ENCODE measurements at regions not wholly inside any gene's neighbourhood (a gene's known extent, or its start where the extent isn't known, plus 50 kb on each side); places are given as distances from the start of the nearest gene placed in this dataset.

DNA sequence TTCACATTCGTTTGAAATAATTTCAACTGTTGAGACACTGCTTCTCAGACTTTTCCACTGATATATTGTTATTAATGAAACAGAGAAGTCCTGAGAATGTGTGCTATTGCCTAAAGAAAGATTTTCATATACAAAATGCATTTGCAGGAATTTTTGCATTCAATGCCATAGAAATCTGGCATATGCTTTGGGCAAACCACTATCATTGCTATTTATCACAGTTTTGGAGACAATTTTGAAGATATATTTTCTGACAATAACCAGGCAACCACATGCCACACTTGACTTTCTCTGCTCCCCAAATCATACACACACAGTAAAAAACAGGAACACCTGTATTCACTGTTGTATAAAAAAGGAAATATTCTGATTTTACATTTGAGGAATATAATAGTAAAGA, 1303.7 kb upstream of the IGFBP7 start:
- Histone ChIP-seq H3K4me3 (ENCODE audit: low read length) (no peak overlapping the region), H3K27ac (ENCODE audit: low read length) (no peak overlapping the region), H3K9me2 (ENCODE audit: insufficient read depth, low read length) (no peaks in the 10 kb centered on the region), H3K79me2 (replicated peaks; ENCODE audit: insufficient read depth, low read length) (no peaks in the 10 kb centered on the region), H2AFZ (ENCODE audit: low read depth, low read length) (no peak overlapping the region), H3K4me2 (ENCODE audit: low read length) (no peak overlapping the region), H3K27me3 (ENCODE audit: insufficient read depth, low read depth, low read length) (no peaks in the 10 kb centered on the region), H3K9me3 (ENCODE audit: low read length) (no peaks in the 10 kb centered on the region), H3K9ac (ENCODE audit: low read length) (no peak overlapping the region), H3K36me3 (ENCODE audit: insufficient read depth, low read length) (no peaks in the 10 kb centered on the region), H4K20me1 (ENCODE audit: insufficient read depth) (no peaks in the 10 kb centered on the region), H3F3A (ENCODE audit: insufficient read depth, low read length, poor library complexity, severe bottlenecking) (no peaks in the 10 kb centered on the region)
- TF ChIP-seq, protein P1, sequence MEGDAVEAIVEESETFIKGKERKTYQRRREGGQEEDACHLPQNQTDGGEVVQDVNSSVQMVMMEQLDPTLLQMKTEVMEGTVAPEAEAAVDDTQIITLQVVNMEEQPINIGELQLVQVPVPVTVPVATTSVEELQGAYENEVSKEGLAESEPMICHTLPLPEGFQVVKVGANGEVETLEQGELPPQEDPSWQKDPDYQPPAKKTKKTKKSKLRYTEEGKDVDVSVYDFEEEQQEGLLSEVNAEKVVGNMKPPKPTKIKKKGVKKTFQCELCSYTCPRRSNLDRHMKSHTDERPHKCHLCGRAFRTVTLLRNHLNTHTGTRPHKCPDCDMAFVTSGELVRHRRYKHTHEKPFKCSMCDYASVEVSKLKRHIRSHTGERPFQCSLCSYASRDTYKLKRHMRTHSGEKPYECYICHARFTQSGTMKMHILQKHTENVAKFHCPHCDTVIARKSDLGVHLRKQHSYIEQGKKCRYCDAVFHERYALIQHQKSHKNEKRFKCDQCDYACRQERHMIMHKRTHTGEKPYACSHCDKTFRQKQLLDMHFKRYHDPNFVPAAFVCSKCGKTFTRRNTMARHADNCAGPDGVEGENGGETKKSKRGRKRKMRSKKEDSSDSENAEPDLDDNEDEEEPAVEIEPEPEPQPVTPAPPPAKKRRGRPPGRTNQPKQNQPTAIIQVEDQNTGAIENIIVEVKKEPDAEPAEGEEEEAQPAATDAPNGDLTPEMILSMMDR (IDR thresholded peaks at IDR 0.05; ENCODE audit: poor library complexity, severe bottlenecking): no peak
- TF ChIP-seq EP300 (conservative IDR thresholded peaks at IDR 0.05; ENCODE audit: poor library complexity, severe bottlenecking) (no peak), MXI1 (conservative IDR thresholded peaks at IDR 0.05; ENCODE audit: poor library complexity, severe bottlenecking) (no peak), POLR2AphosphoS5 (IDR thresholded peaks at IDR 0.05) (no peak), SMC3 (conservative IDR thresholded peaks at IDR 0.05; ENCODE audit: poor library complexity) (no peak), RAD21 (conservative IDR thresholded peaks at IDR 0.05) (no peak), TAF1 (IDR thresholded peaks at IDR 0.05; ENCODE audit: low read depth) (no peak), EZH2 (IDR thresholded peaks at IDR 0.05; ENCODE audit: borderline replicate concordance, insufficient read depth, low read length, poor library complexity, severe bottlenecking) (no peak)
- TF ChIP-seq, protein P2, sequence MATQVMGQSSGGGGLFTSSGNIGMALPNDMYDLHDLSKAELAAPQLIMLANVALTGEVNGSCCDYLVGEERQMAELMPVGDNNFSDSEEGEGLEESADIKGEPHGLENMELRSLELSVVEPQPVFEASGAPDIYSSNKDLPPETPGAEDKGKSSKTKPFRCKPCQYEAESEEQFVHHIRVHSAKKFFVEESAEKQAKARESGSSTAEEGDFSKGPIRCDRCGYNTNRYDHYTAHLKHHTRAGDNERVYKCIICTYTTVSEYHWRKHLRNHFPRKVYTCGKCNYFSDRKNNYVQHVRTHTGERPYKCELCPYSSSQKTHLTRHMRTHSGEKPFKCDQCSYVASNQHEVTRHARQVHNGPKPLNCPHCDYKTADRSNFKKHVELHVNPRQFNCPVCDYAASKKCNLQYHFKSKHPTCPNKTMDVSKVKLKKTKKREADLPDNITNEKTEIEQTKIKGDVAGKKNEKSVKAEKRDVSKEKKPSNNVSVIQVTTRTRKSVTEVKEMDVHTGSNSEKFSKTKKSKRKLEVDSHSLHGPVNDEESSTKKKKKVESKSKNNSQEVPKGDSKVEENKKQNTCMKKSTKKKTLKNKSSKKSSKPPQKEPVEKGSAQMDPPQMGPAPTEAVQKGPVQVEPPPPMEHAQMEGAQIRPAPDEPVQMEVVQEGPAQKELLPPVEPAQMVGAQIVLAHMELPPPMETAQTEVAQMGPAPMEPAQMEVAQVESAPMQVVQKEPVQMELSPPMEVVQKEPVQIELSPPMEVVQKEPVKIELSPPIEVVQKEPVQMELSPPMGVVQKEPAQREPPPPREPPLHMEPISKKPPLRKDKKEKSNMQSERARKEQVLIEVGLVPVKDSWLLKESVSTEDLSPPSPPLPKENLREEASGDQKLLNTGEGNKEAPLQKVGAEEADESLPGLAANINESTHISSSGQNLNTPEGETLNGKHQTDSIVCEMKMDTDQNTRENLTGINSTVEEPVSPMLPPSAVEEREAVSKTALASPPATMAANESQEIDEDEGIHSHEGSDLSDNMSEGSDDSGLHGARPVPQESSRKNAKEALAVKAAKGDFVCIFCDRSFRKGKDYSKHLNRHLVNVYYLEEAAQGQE (IDR thresholded peaks at IDR 0.05; ENCODE audit: borderline replicate concordance): no peak

DNA sequence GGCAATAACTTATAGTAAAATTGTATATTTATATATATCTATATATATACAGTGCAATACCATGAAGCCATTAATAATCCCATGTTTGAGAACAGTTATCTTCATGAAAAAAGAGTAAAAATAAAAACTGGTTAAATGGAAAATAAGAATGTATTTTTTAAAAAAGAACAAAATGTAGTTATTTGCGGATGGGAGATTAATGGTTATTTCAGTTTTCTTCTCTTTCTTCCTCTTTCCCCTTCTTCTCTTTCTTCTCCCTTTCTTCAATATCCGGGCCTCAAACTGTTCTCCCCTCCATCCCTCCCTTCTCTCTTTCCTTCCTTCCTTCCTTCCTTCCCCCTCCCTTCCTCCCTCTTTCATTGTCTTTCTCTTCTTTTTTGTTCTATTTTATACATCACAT, 1301.7 kb upstream of the IGFBP7 start:
- no peak for TF ChIP-seq EP300 (conservative IDR thresholded peaks at IDR 0.05; ENCODE audit: poor library complexity, severe bottlenecking)
- no peak for TF ChIP-seq RAD21 (conservative IDR thresholded peaks at IDR 0.05)
- TF ChIP-seq, protein P2 (IDR thresholded peaks at IDR 0.05; ENCODE audit: borderline replicate concordance): no peak
- TF ChIP-seq, protein P1 (IDR thresholded peaks at IDR 0.05; ENCODE audit: poor library complexity, severe bottlenecking): no peak
- TF ChIP-seq MXI1 (conservative IDR thresholded peaks at IDR 0.05; ENCODE audit: poor library complexity, severe bottlenecking): no peak
- no peak for TF ChIP-seq EZH2 (IDR thresholded peaks at IDR 0.05; ENCODE audit: borderline replicate concordance, insufficient read depth, low read length, poor library complexity, severe bottlenecking)
- TF ChIP-seq SMC3 (conservative IDR thresholded peaks at IDR 0.05; ENCODE audit: poor library complexity): no peak
- TF ChIP-seq POLR2AphosphoS5 (IDR thresholded peaks at IDR 0.05): no peak
- no peak for TF ChIP-seq TAF1 (IDR thresholded peaks at IDR 0.05; ENCODE audit: low read depth)
- Histone ChIP-seq H3K9me3 (ENCODE audit: low read length) (no peaks in the 10 kb centered on the region), H3F3A (ENCODE audit: insufficient read depth, low read length, poor library complexity, severe bottlenecking) (no peaks in the 10 kb centered on the region)

More for the DNA sequence above, 1301.7 kb upstream of the IGFBP7 start:
- Histone ChIP-seq H3K27ac (ENCODE audit: low read length) (no peak overlapping the region), H3K9me2 (ENCODE audit: insufficient read depth, low read length) (no peaks in the 10 kb centered on the region), H3K4me3 (ENCODE audit: low read length) (no peak overlapping the region), H4K20me1 (ENCODE audit: insufficient read depth) (no peaks in the 10 kb centered on the region), H2AFZ (ENCODE audit: low read depth, low read length) (no peak overlapping the region), H3K4me2 (ENCODE audit: low read length) (no peak overlapping the region), H3K27me3 (ENCODE audit: insufficient read depth, low read depth, low read length) (no peaks in the 10 kb centered on the region), H3K36me3 (ENCODE audit: insufficient read depth, low read length) (no peaks in the 10 kb centered on the region), H3K79me2 (replicated peaks; ENCODE audit: insufficient read depth, low read length) (no peaks in the 10 kb centered on the region), H3K9ac (ENCODE audit: low read length) (no peak overlapping the region)
